Fibroblast of pulmonary artery (primary cell): ENCODE measurements at regions not wholly inside any gene's neighbourhood (a gene's known extent, or its start where the extent isn't known, plus 50 kb on each side); places are given as distances from the start of the nearest gene placed in this dataset.
A peak's percentile ranks its signal among the peaks of the same experiment; 100 is the strongest.

Source experiments
- DNase-seq: peaks from one replicate; pipeline ENCODE4 v3.0.0-alpha.2; 2010; ENCODE audit warnings: low read depth
- H3K4me3 ChIP-seq: replicated peaks from 2 replicates; pipeline ENCODE4 v1.5.1; 2011; ENCODE audit warnings: low read depth, mild to moderate bottlenecking, control low read depth, low read length, moderate library complexity
- TF ChIP-seq, protein P1 (sequence below): IDR thresholded peaks from 2 replicates; pipeline ENCODE4 v1.5.1; 2011; ENCODE audit warnings: mild to moderate bottlenecking, control low read depth, low read length, inconsistent platforms; ENCODE audit errors: missing control alignments

- TF ChIP-seq, protein P1, sequence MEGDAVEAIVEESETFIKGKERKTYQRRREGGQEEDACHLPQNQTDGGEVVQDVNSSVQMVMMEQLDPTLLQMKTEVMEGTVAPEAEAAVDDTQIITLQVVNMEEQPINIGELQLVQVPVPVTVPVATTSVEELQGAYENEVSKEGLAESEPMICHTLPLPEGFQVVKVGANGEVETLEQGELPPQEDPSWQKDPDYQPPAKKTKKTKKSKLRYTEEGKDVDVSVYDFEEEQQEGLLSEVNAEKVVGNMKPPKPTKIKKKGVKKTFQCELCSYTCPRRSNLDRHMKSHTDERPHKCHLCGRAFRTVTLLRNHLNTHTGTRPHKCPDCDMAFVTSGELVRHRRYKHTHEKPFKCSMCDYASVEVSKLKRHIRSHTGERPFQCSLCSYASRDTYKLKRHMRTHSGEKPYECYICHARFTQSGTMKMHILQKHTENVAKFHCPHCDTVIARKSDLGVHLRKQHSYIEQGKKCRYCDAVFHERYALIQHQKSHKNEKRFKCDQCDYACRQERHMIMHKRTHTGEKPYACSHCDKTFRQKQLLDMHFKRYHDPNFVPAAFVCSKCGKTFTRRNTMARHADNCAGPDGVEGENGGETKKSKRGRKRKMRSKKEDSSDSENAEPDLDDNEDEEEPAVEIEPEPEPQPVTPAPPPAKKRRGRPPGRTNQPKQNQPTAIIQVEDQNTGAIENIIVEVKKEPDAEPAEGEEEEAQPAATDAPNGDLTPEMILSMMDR, result no peak
- peak; percentile 26 for DNase-seq
- no peak overlapping the region for H3K4me3 ChIP-seq
Observed at GRCh38 chr10:4255751-4256150, 470.7 kb upstream of the KLF6 start.

GRCh38 chr10:4254101-4254994 lies 469.3 kb upstream of the KLF6 start:
- peak; percentile 92 for DNase-seq
- TF ChIP-seq, protein P1, result no peak
- H3K4me3 ChIP-seq, result no peak overlapping the region

DNA sequence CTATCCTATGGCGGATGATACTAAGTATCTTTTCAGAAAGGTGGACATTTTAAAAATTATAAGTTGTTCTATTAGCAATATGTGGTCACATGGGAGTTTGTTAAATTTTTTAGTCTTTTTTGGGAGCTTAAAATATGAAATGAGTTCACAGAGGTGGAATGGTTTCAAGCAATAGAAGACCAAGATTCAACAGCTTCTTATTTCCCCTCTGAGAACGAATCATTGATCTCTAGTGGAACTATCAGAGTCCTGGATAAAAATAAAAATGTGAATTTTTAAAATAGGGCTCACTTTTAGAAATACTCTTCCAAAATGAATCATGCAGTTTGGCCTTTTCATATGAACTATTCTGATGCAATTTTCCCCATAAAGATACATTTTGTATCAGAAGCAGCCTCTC lies 467.7 kb upstream of the KLF6 start:
- H3K4me3 ChIP-seq, result no peak overlapping the region
- no peak for DNase-seq
- TF ChIP-seq, protein P1, result no peak

- DNase-seq, result no peak
- TF ChIP-seq, protein P1, result no peak
- H3K4me3 ChIP-seq, result no peak overlapping the region
Observed at GRCh38 chr10:4250587-4250887, 465.5 kb upstream of the KLF6 start.

DNA sequence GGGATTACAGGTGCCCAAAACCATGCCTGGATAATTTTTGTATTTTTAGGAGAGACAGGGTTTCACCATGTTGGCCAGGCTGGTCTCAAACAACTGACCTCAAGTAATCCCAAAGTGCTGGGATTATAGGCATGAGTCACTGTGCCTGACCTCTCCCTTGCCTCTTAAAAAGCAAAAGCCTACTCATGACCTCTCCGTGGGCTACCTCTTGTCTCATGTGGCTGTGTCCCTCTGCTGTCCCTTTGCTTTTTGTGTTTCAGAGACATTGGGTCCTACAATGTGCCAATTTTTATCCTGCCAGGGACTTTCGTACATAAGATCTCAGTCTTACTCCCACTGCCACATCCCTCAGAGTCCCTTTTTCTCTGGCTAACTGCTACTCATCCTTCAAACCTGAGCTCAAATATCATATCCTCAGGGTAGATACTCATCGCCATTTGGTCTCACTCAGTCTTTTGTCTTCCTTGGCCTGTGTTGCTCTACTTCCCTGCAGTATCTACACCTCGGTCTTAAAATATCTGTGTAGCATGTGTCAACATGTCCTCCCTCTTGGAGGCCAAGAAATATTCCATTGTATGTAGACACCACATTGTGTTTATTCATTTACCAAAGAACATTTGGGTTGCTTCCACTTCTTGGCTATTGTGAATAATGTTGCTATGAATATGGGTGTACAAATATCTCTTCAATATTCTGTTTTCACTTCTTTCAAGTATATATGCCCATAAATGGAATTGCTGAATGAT lies 465.0 kb upstream of the KLF6 start:
- no peak for DNase-seq
- no peak overlapping the region for H3K4me3 ChIP-seq
- TF ChIP-seq, protein P1, result no peak

GRCh38 chr10:4247379-4247778 lies 462.4 kb upstream of the KLF6 start:
- DNase-seq, result no peak
- H3K4me3 ChIP-seq, result no peak overlapping the region
- TF ChIP-seq, protein P1, result no peak

GRCh38 chr10:4246881-4247358 lies 461.9 kb upstream of the KLF6 start:
- no peak overlapping the region for H3K4me3 ChIP-seq
- TF ChIP-seq, protein P1, result no peak
- DNase-seq, result peak; percentile 90
